Neural progenitor cell (in vitro differentiated cells): ENCODE measurements at regions not wholly inside any gene's neighbourhood (a gene's known extent, or its start where the extent isn't known, plus 50 kb on each side); places are given as distances from the start of the nearest gene placed in this dataset.

Experiments
- DNase-seq: peaks from one replicate; pipeline ENCODE4 v3.0.0-alpha.2; 2016; ENCODE audit warnings: low spot score
- H2AFZ ChIP-seq: fragments of 200-600 bp; sonication (generic); replicated peaks from 2 replicates; pipeline ENCODE4 v1.6.1; 2016; ENCODE audit warnings: antibody characterized with exemption
- H3F3A ChIP-seq: fragments of 200-600 bp; sonication (generic); 2 replicates; pipeline ENCODE4 v1.6.1; 2016; ENCODE audit warnings: antibody characterized with exemption, low read depth
- H3K27ac ChIP-seq: fragments of 200-600 bp; sonication (generic); 2 replicates; pipeline ENCODE4 v1.5.1; 2016; ENCODE audit warnings: mild to moderate bottlenecking
- H3K27me3 ChIP-seq: fragments of 200-600 bp; sonication (generic); 2 replicates; pipeline ENCODE4 v1.6.1; 2016; ENCODE audit warnings: mild to moderate bottlenecking, moderate library complexity
- H3K36me3 ChIP-seq: fragments of 200-600 bp; sonication (generic); 2 replicates; pipeline ENCODE4 v1.5.1; 2016
- H3K4me1 ChIP-seq: fragments of 200-600 bp; sonication (generic); 2 replicates; pipeline ENCODE4 v1.6.1; 2016; ENCODE audit warnings: mixed run types
- H3K4me2 ChIP-seq: fragments of 200-600 bp; sonication (generic); 2 replicates; pipeline ENCODE4 v1.6.1; 2016
- H3K4me3 ChIP-seq: fragments of 200-600 bp; sonication (generic); 2 replicates; pipeline ENCODE4 v1.5.1; 2016
- H3K79me2 ChIP-seq: fragments of 200-600 bp; sonication (generic); 2 replicates; pipeline ENCODE4 v1.6.1; 2016; ENCODE audit warnings: low read depth
- H3K9ac ChIP-seq: fragments of 200-600 bp; sonication (generic); 2 replicates; pipeline ENCODE4 v1.6.1; 2016
- H3K9me3 ChIP-seq: fragments of 200-600 bp; sonication (generic); 2 replicates; pipeline ENCODE4 v1.5.1; 2016; ENCODE audit warnings: low read depth
- H4K20me1 ChIP-seq: fragments of 200-600 bp; sonication (generic); 2 replicates; pipeline ENCODE4 v1.6.1; 2016; ENCODE audit warnings: low read depth
- H3K27ac Mint-ChIP-seq: 3 replicates; pipeline ENCODE4 v1.8.0; 2021; ENCODE audit warnings: mixed read lengths
- H3K27me3 Mint-ChIP-seq: 2 replicates; pipeline ENCODE4 v1.8.0; 2022; ENCODE audit warnings: low read depth, mild to moderate bottlenecking, inconsistent platforms, moderate library complexity, mixed read lengths; ENCODE audit not compliant: insufficient read depth
- H3K36me3 Mint-ChIP-seq: 3 replicates; pipeline ENCODE4 v1.8.0; 2021; ENCODE audit warnings: mixed read lengths
- H3K4me1 Mint-ChIP-seq: 3 replicates; pipeline ENCODE4 v1.8.0; 2021; ENCODE audit warnings: mixed read lengths
- H3K4me3 Mint-ChIP-seq: 3 replicates; pipeline ENCODE4 v1.8.0; 2021; ENCODE audit warnings: mild to moderate bottlenecking, moderate library complexity, mixed read lengths
- H3K9me3 Mint-ChIP-seq: 3 replicates; pipeline ENCODE4 v1.8.0; 2020; ENCODE audit warnings: mixed read lengths
- CTCF ChIP-seq: fragments of 200-600 bp; sonication (generic); IDR thresholded peaks from 2 replicates; pipeline ENCODE4 v1.5.1; 2017; ENCODE audit warnings: antibody characterized with exemption, mild to moderate bottlenecking
- EZH2 ChIP-seq: fragments of 200-600 bp; sonication (generic); IDR thresholded peaks from 2 replicates; pipeline ENCODE4 v1.6.1; 2017; ENCODE audit warnings: antibody characterized with exemption, mild to moderate bottlenecking, moderate library complexity
- EZH2phosphoT487 ChIP-seq: fragments of 200-600 bp; sonication (generic); IDR thresholded peaks from 2 replicates; pipeline ENCODE4 v1.6.1; 2017; ENCODE audit warnings: antibody characterized with exemption

DNA sequence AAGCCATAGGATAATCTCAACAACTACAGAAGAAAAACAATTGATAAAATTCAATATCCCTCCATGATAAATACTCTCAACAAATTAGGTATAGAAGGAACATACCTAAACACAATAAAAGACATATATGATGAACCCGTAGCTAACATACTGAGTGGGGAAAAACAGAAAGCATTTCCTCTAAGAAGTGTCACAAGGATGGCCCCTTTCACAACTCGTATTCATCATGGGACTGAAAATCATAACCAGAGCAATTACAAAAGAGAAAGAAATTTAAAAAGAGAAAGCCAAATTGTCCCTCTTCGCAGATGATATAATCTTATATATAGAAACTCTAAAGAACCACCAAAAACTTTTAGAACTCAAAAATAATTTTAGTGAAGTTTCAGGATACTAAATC is 146.3 kb upstream of the RGMB start:
- Histone ChIP-seq H3K79me2 (no peaks in the 10 kb centered on the region), H3K4me1 (no peaks in the 10 kb centered on the region), H3K36me3 (no peaks in the 10 kb centered on the region), H3K27me3 (no peaks in the 10 kb centered on the region), H3K27ac (no peak overlapping the region), H3K9ac (no peak overlapping the region), H3K4me3 (no peak overlapping the region), H4K20me1 (no peaks in the 10 kb centered on the region), H3F3A (no peaks in the 10 kb centered on the region), H2AFZ (no peak overlapping the region), H3K9me3 (peaks cover 3% of the 10 kb centered on the region), H3K4me2 (no peak overlapping the region)
- Mint-ChIP-seq H3K36me3 (no peaks in the 10 kb centered on the region), H3K4me3 (no peak overlapping the region), H3K9me3 (peaks cover 12% of the 10 kb centered on the region), H3K4me1 (no peaks in the 10 kb centered on the region), H3K27me3 (peaks cover 7% of the 10 kb centered on the region), H3K27ac (no peak overlapping the region)
- TF ChIP-seq EZH2: no peak
- TF ChIP-seq CTCF: no peak
- no peak for TF ChIP-seq EZH2phosphoT487
- no peak for DNase-seq

GRCh38 chr5:98630621-98631020 is 142.8 kb upstream of the RGMB start:
- Histone ChIP-seq H3K9ac (no peak overlapping the region), H3K4me1 (peaks cover 5% of the 10 kb centered on the region), H3K36me3 (no peaks in the 10 kb centered on the region), H2AFZ (peak overlapping the region; percentile 79), H3K4me3 (no peak overlapping the region), H3K4me2 (no peak overlapping the region), H3K27me3 (no peaks in the 10 kb centered on the region), H4K20me1 (no peaks in the 10 kb centered on the region), H3K9me3 (peaks cover 3% of the 10 kb centered on the region), H3K27ac (no peak overlapping the region), H3K79me2 (no peaks in the 10 kb centered on the region), H3F3A (no peaks in the 10 kb centered on the region)
- peaks cover 3% of the 10 kb centered on the region for H3K27me3 Mint-ChIP-seq
- DNase-seq: no peak
- H3K27ac Mint-ChIP-seq: no peak overlapping the region
- no peaks in the 10 kb centered on the region for H3K4me1 Mint-ChIP-seq
- H3K4me3 Mint-ChIP-seq: no peak overlapping the region
- no peak for TF ChIP-seq CTCF
- no peak for TF ChIP-seq EZH2
- TF ChIP-seq EZH2phosphoT487: no peak
- no peaks in the 10 kb centered on the region for H3K36me3 Mint-ChIP-seq
- peaks cover 10% of the 10 kb centered on the region for H3K9me3 Mint-ChIP-seq

DNA sequence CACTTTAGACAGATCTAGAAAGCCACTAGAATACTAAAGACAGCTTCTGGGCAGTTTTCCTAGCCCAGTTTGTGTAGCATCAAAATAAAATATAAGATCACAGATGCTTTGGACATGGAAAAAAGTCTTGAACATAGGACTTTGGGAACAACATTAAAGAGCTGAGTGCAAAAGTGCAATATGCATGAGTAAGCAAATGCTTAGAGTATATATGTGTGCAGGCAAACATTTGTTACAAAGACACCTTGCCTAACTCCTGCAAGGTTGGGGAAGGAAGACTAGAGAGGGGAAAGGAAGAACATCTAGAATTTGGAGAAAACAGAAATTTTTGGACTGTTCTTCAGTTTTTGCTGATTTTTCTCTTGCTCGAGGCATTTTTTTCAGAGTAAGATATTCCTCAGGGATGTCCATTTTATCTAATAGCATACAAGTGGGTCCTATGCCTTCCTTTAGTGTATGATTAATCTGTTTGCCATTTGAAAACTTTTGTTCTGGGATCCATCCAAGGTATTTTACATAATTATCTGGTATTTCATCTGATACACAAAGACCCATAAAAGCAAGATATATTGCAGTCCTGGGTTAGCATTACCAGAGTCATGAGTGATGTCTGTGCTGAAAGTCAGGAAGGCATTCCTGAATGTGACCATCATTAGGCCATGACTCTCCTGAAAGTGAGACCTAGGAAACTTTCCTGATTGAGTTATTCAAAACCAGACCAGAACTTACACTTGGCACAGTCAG is 142.0 kb upstream of the RGMB start:
- Histone ChIP-seq H3K9ac (no peak overlapping the region), H3K79me2 (no peaks in the 10 kb centered on the region), H3K27ac (no peak overlapping the region), H4K20me1 (no peaks in the 10 kb centered on the region), H3K4me3 (no peak overlapping the region), H3K36me3 (no peaks in the 10 kb centered on the region), H3F3A (no peaks in the 10 kb centered on the region), H3K9me3 (peaks cover 3% of the 10 kb centered on the region), H3K4me1 (peaks cover 6% of the 10 kb centered on the region), H2AFZ (no peak overlapping the region), H3K27me3 (no peaks in the 10 kb centered on the region), H3K4me2 (no peak overlapping the region)
- H3K36me3 Mint-ChIP-seq: no peaks in the 10 kb centered on the region
- H3K9me3 Mint-ChIP-seq: peaks cover 10% of the 10 kb centered on the region
- H3K27me3 Mint-ChIP-seq: no peaks in the 10 kb centered on the region
- peaks cover 3% of the 10 kb centered on the region for H3K4me1 Mint-ChIP-seq
- no peak overlapping the region for H3K27ac Mint-ChIP-seq
- no peak overlapping the region for H3K4me3 Mint-ChIP-seq
- no peak for DNase-seq
- TF ChIP-seq EZH2 (no peak), EZH2phosphoT487 (no peak), CTCF (no peak)
